Adrenal gland (tissue), 5 donors: ENCODE measurements at regions not wholly inside any gene's neighbourhood (a gene's known extent, or its start where the extent isn't known, plus 50 kb on each side); places are given as distances from the start of the nearest gene placed in this dataset.

Experiments used
- CTCF ChIP-seq, 6 experiments: fragments of 450-650 bp in 4 of 6; fragments of 200-600 bp in 2 of 6; sonication (generic) in 1 of 6; IDR thresholded peaks; 1 replicate in 5 of 6; 2 replicates in 1 of 6; pipeline versions ENCODE4 v1.5.1 to v1.8.0; 2016 to 2021; ENCODE audit warnings: antibody characterized with exemption in 6 of 6, mild to moderate bottlenecking in 2 of 6, moderate library complexity in 1 of 6
- POLR2A ChIP-seq, 2 donors: fragments of 450-650 bp; IDR thresholded peaks; one replicate each; pipeline ENCODE4 v1.6.1; 2017; ENCODE audit warnings: antibody characterized with exemption in 2 of 2, mild to moderate bottlenecking in 2 of 2, moderate library complexity in 1 of 2
- donor health status: DM: no; HTN: no; CAD: no.

- no peak for TF ChIP-seq CTCF (IDR thresholded peaks at IDR 0.05)
- no peak for TF ChIP-seq POLR2A (IDR thresholded peaks at IDR 0.05)
Measured at GRCh38 chr18:2396162-2396505, 175.2 kb downstream of the METTL4 start.
